Upper lobe of left lung (tissue), 4 donors: ENCODE measurements at regions not wholly inside any gene's neighbourhood (a gene's known extent, or its start where the extent isn't known, plus 50 kb on each side); places are given as distances from the start of the nearest gene placed in this dataset.

Experiments used
- POLR2A ChIP-seq, 4 donors: fragments of 450-650 bp; IDR thresholded peaks; one replicate each; pipeline ENCODE4 v1.5.1; 2016 to 2017; ENCODE audit warnings: antibody characterized with exemption in 4 of 4, mild to moderate bottlenecking in 2 of 4
- POLR2AphosphoS5 ChIP-seq, 2 donors: sonication (generic); formaldehyde crosslinking; IDR thresholded peaks; one replicate each; pipeline ENCODE4 v1.5.1; 2017; ENCODE audit warnings: antibody characterized with exemption in 2 of 2
- TF ChIP-seq, protein P1 (sequence below), 6 experiments: fragments of 450-650 bp in 4 of 6; fragments of 200-600 bp in 2 of 6; sonication (generic) in 2 of 6; IDR thresholded peaks; one replicate each; pipeline ENCODE4 v1.5.1; 2016 to 2019; ENCODE audit warnings: antibody characterized with exemption in 6 of 6

- TF ChIP-seq, protein P1, sequence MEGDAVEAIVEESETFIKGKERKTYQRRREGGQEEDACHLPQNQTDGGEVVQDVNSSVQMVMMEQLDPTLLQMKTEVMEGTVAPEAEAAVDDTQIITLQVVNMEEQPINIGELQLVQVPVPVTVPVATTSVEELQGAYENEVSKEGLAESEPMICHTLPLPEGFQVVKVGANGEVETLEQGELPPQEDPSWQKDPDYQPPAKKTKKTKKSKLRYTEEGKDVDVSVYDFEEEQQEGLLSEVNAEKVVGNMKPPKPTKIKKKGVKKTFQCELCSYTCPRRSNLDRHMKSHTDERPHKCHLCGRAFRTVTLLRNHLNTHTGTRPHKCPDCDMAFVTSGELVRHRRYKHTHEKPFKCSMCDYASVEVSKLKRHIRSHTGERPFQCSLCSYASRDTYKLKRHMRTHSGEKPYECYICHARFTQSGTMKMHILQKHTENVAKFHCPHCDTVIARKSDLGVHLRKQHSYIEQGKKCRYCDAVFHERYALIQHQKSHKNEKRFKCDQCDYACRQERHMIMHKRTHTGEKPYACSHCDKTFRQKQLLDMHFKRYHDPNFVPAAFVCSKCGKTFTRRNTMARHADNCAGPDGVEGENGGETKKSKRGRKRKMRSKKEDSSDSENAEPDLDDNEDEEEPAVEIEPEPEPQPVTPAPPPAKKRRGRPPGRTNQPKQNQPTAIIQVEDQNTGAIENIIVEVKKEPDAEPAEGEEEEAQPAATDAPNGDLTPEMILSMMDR (IDR thresholded peaks at IDR 0.05) = no peak
- TF ChIP-seq POLR2A (IDR thresholded peaks at IDR 0.05) = no peak
- TF ChIP-seq POLR2AphosphoS5 (IDR thresholded peaks at IDR 0.05) = no peak
Observed at GRCh38 chr14:96987086-96987474, 189.9 kb downstream of the VRK1 start.
